ENCODE measurements at regions not wholly inside any gene's neighbourhood (a gene's known extent, or its start where the extent isn't known, plus 50 kb on each side); places are given as distances from the start of the nearest gene placed in this dataset.

GRCh38 chr7:20993693-20994092 lies 207.0 kb upstream of the SP8 start:
- no peak for TF ChIP-seq ZBTB7A (IDR thresholded peaks at IDR 0.05; ENCODE audit: low read depth)
- TF ChIP-seq EP300 (IDR thresholded peaks at IDR 0.05; ENCODE audit: borderline replicate concordance): no peak
- no peak for TF ChIP-seq USF1 (IDR thresholded peaks at IDR 0.05)
- no peak for TF ChIP-seq REST (IDR thresholded peaks at IDR 0.05; ENCODE audit: low read depth)
- no peak for TF ChIP-seq CREB1 (IDR thresholded peaks at IDR 0.05; ENCODE audit: low read depth)
- TF ChIP-seq RAD21 (IDR thresholded peaks at IDR 0.05; ENCODE audit: low read depth): no peak
- TF ChIP-seq TAF1 (IDR thresholded peaks at IDR 0.05; ENCODE audit: low read depth): no peak
- TF ChIP-seq NFIC (IDR thresholded peaks at IDR 0.05): no peak

- TF ChIP-seq USF1 (IDR thresholded peaks at IDR 0.05): no peak
- TF ChIP-seq TEAD4 (IDR thresholded peaks at IDR 0.05): peak; percentile 19; the same call in 1 of the 2 replicates
Observed at GRCh38 chr7:20998309-20998708, 211.6 kb upstream of the SP8 start.

GRCh38 chr7:21011153-21011552 lies 224.5 kb upstream of the SP8 start:
- TF ChIP-seq ZBTB7A (IDR thresholded peaks at IDR 0.05; ENCODE audit: low read depth) (no peak), MAX (IDR thresholded peaks at IDR 0.05) (no peak), YY1 (IDR thresholded peaks at IDR 0.05; ENCODE audit: low read depth) (no peak), EP300 (IDR thresholded peaks at IDR 0.05; ENCODE audit: borderline replicate concordance) (peak; percentile 66), TAF1 (IDR thresholded peaks at IDR 0.05; ENCODE audit: low read depth) (no peak), TCF12 (IDR thresholded peaks at IDR 0.05; ENCODE audit: low read depth) (peak; percentile 57; the same call in 1 of the 2 replicates), REST (IDR thresholded peaks at IDR 0.05; ENCODE audit: low read depth) (no peak), NFIC (IDR thresholded peaks at IDR 0.05) (peak; percentile 42; the same call in 1 of the 2 replicates), TEAD4 (IDR thresholded peaks at IDR 0.05) (peak; percentile 71), CEBPB (IDR thresholded peaks at IDR 0.05) (no peak), RAD21 (IDR thresholded peaks at IDR 0.05; ENCODE audit: low read depth) (no peak), USF1 (IDR thresholded peaks at IDR 0.05) (peak; percentile 5; the same call in 1 of the 2 replicates)

- TF ChIP-seq YY1 (IDR thresholded peaks at IDR 0.05; ENCODE audit: low read depth): no peak
- no peak for TF ChIP-seq FOXM1 (IDR thresholded peaks at IDR 0.05; ENCODE audit: borderline replicate concordance, low read depth)
- TF ChIP-seq USF1 (IDR thresholded peaks at IDR 0.05): no peak
- no peak for TF ChIP-seq TEAD4 (IDR thresholded peaks at IDR 0.05)
- TF ChIP-seq CEBPB (IDR thresholded peaks at IDR 0.05): no peak
- no peak for TF ChIP-seq TAF1 (IDR thresholded peaks at IDR 0.05; ENCODE audit: low read depth)
- TF ChIP-seq TCF12 (IDR thresholded peaks at IDR 0.05; ENCODE audit: low read depth): no peak
- TF ChIP-seq CREB1 (IDR thresholded peaks at IDR 0.05; ENCODE audit: low read depth): no peak
- no peak for TF ChIP-seq ZBTB7A (IDR thresholded peaks at IDR 0.05; ENCODE audit: low read depth)
- TF ChIP-seq NFIC (IDR thresholded peaks at IDR 0.05): no peak
Observed at GRCh38 chr7:21013765-21014539, 227.3 kb upstream of the SP8 start.

- TF ChIP-seq REST (IDR thresholded peaks at IDR 0.05; ENCODE audit: low read depth) (no peak), EP300 (IDR thresholded peaks at IDR 0.05; ENCODE audit: borderline replicate concordance) (no peak), TEAD4 (IDR thresholded peaks at IDR 0.05) (no peak), YY1 (IDR thresholded peaks at IDR 0.05; ENCODE audit: low read depth) (no peak), TCF12 (IDR thresholded peaks at IDR 0.05; ENCODE audit: low read depth) (no peak), FOXM1 (IDR thresholded peaks at IDR 0.05; ENCODE audit: borderline replicate concordance, low read depth) (no peak), ZBTB7A (IDR thresholded peaks at IDR 0.05; ENCODE audit: low read depth) (no peak), CEBPB (IDR thresholded peaks at IDR 0.05) (no peak), MAX (IDR thresholded peaks at IDR 0.05) (no peak), USF1 (IDR thresholded peaks at IDR 0.05) (no peak), TAF1 (IDR thresholded peaks at IDR 0.05; ENCODE audit: low read depth) (no peak), RAD21 (IDR thresholded peaks at IDR 0.05; ENCODE audit: low read depth) (no peak), EGR1 (IDR thresholded peaks at IDR 0.05) (no peak), CREB1 (IDR thresholded peaks at IDR 0.05; ENCODE audit: low read depth) (no peak), NFIC (IDR thresholded peaks at IDR 0.05) (no peak)
Observed at GRCh38 chr7:21020667-21021066, 234.0 kb upstream of the SP8 start.
